GM23338 (cell line): ENCODE measurements at regions not wholly inside any gene's neighbourhood (a gene's known extent, or its start where the extent isn't known, plus 50 kb on each side); places are given as distances from the start of the nearest gene placed in this dataset.
A peak's percentile ranks its signal among the peaks of the same experiment; 100 is the strongest.

Experiments used
- ATAC-seq: fragments of 200-7000 bp; cut with Tn5 transposase; 3 replicates; pipeline ENCODE4 v1.9.1; 2020
- DNase-seq: peaks from one replicate; pipeline ENCODE4 v3.0.0-alpha.2; 2015; ENCODE audit warnings: low spot score
- H2AFZ ChIP-seq: fragments of 200-600 bp; sonication (generic); 2 replicates; pipeline ENCODE4 v1.8.0; 2016; ENCODE audit warnings: antibody characterized with exemption, mild to moderate bottlenecking, moderate library complexity
- H3F3A ChIP-seq: fragments of 200-600 bp; sonication (generic); replicated peaks from 2 replicates; pipeline ENCODE4 v1.8.0; 2017; ENCODE audit warnings: antibody characterized with exemption, mixed run types, low read depth
- H3K27ac ChIP-seq: fragments of 200-600 bp; sonication (generic); 2 replicates; pipeline ENCODE4 v1.6.1; 2016; ENCODE audit warnings: low read depth
- H3K27me3 ChIP-seq: fragments of 200-600 bp; sonication (generic); 2 replicates; pipeline ENCODE4 v1.8.0; 2016; ENCODE audit warnings: mild to moderate bottlenecking, mixed run types, moderate library complexity; ENCODE audit not compliant: insufficient read depth
- H3K36me3 ChIP-seq: fragments of 200-600 bp; sonication (generic); 2 replicates; pipeline ENCODE4 v1.8.0; 2016; ENCODE audit warnings: mild to moderate bottlenecking; ENCODE audit not compliant: insufficient read depth
- H3K4me1 ChIP-seq: fragments of 200-600 bp; sonication (generic); 2 replicates; pipeline ENCODE4 v1.8.0; 2016; ENCODE audit warnings: mild to moderate bottlenecking, moderate library complexity; ENCODE audit not compliant: insufficient read depth
- H3K4me2 ChIP-seq: fragments of 200-600 bp; sonication (generic); 2 replicates; pipeline ENCODE4 v1.7.1; 2017; ENCODE audit warnings: mixed run types
- H3K4me3 ChIP-seq: fragments of 200-600 bp; sonication (generic); 2 replicates; pipeline ENCODE4 v1.6.1; 2016; ENCODE audit warnings: mixed run types
- H3K79me2 ChIP-seq: fragments of 200-600 bp; sonication (generic); replicated peaks from 2 replicates; pipeline ENCODE4 v1.8.0; 2017; ENCODE audit warnings: mild to moderate bottlenecking; ENCODE audit not compliant: insufficient read depth
- H3K9me2 ChIP-seq: fragments of 200-600 bp; sonication (generic); 2 replicates; pipeline ENCODE4 v1.8.0; 2017; ENCODE audit not compliant: insufficient read depth
- H4K20me1 ChIP-seq: fragments of 200-600 bp; sonication (generic); replicated peaks from 2 replicates; pipeline ENCODE4 v1.8.0; 2017; ENCODE audit warnings: mild to moderate bottlenecking; ENCODE audit not compliant: insufficient read depth
- H3K27ac Mint-ChIP-seq: 2 replicates; pipeline ENCODE4 v1.8.0; 2020; ENCODE audit warnings: inconsistent platforms, mild to moderate bottlenecking, moderate library complexity, mixed read lengths
- H3K27me3 Mint-ChIP-seq: 3 replicates; pipeline ENCODE4 v1.8.0; 2022; ENCODE audit warnings: low read depth, mild to moderate bottlenecking, moderate library complexity, mixed read lengths, inconsistent platforms; ENCODE audit not compliant: insufficient read depth, poor library complexity
- H3K36me3 Mint-ChIP-seq: 3 replicates; pipeline ENCODE4 v1.8.0; 2021; ENCODE audit warnings: low read depth, mild to moderate bottlenecking, inconsistent platforms, moderate library complexity, mixed read lengths
- H3K4me1 Mint-ChIP-seq: 3 replicates; pipeline ENCODE4 v1.8.0; 2020; ENCODE audit warnings: mild to moderate bottlenecking, inconsistent platforms, mixed read lengths
- H3K4me3 Mint-ChIP-seq: 3 replicates; pipeline ENCODE4 v1.8.0; 2021; ENCODE audit warnings: moderate library complexity, mild to moderate bottlenecking, inconsistent platforms, mixed read lengths
- H3K9me3 Mint-ChIP-seq: 3 replicates; pipeline ENCODE4 v1.8.0; 2020; ENCODE audit warnings: moderate library complexity, mild to moderate bottlenecking, inconsistent platforms, mixed read lengths
- CTCF ChIP-seq, 2 experiments: fragments of 200-600 bp in 1 of 2; sonication (generic) in 1 of 2; conservative IDR thresholded peaks; 2 replicates each; pipeline versions ENCODE4 v1.5.1 to v1.6.1; 2016 to 2017; ENCODE audit warnings: antibody characterized with exemption in 2 of 2, low read depth in 2 of 2, mild to moderate bottlenecking in 2 of 2, moderate library complexity in 1 of 2
- EZH2 ChIP-seq: fragments of 200-600 bp; sonication (generic); IDR thresholded peaks from one replicate; pipeline ENCODE4 v1.8.0; 2017; ENCODE audit warnings: antibody characterized with exemption, mild to moderate bottlenecking, low read depth; ENCODE audit not compliant: unreplicated experiment
- EZH2phosphoT487 ChIP-seq: fragments of 200-600 bp; sonication (generic); IDR thresholded peaks from one replicate; pipeline ENCODE4 v1.8.1; 2018; ENCODE audit warnings: antibody characterized with exemption; ENCODE audit not compliant: unreplicated experiment
- JUNB ChIP-seq: IDR thresholded peaks from one replicate; pipeline ENCODE4 v1.6.1; 2016; ENCODE audit warnings: antibody characterized with exemption; ENCODE audit not compliant: unreplicated experiment
- NANOG ChIP-seq: IDR thresholded peaks from 2 replicates; pipeline ENCODE4 v1.6.1; 2016; ENCODE audit warnings: antibody characterized with exemption, borderline replicate concordance
- POLR2AphosphoS5 ChIP-seq: IDR thresholded peaks from 2 replicates; pipeline ENCODE4 v1.6.1; 2016; ENCODE audit warnings: antibody characterized with exemption, low read depth
- STAT1 ChIP-seq: IDR thresholded peaks from one replicate; pipeline ENCODE4 v1.6.1; 2016; ENCODE audit warnings: antibody characterized with exemption; ENCODE audit not compliant: unreplicated experiment
- ZNF114 ChIP-seq: fragments of 250-450 bp; sonication (Bioruptor Pico); IDR thresholded peaks from 2 replicates; pipeline ENCODE4 v1.5.0; 2020; ENCODE audit warnings: mild to moderate bottlenecking, moderate library complexity
- ZNF331 ChIP-seq: fragments of 250-450 bp; sonication (Bioruptor Pico); IDR thresholded peaks from 2 replicates; pipeline ENCODE4 v1.5.0; 2020; ENCODE audit warnings: low read depth, mild to moderate bottlenecking, moderate library complexity
- TF ChIP-seq, protein P1 (sequence below): IDR thresholded peaks from one replicate; pipeline ENCODE4 v1.6.1; 2018; ENCODE audit warnings: antibody characterized with exemption; ENCODE audit not compliant: unreplicated experiment
- TF ChIP-seq, protein P2 (sequence below): fragments of 250-450 bp; sonication (Bioruptor Pico); IDR thresholded peaks from 2 replicates; pipeline ENCODE4 v1.5.0; 2020; ENCODE audit warnings: mild to moderate bottlenecking, moderate library complexity

GRCh38 chr17:77537566-77537965, 396.8 kb downstream of the SEC14L1 start:
- H3K27ac Mint-ChIP-seq = no peak overlapping the region
- Histone ChIP-seq H3K27me3 (no peaks in the 10 kb centered on the region), H3K9me2 (no peaks in the 10 kb centered on the region), H3K4me2 (no peak overlapping the region), H3K27ac (no peak overlapping the region), H3K36me3 (no peaks in the 10 kb centered on the region), H3K79me2 (no peaks in the 10 kb centered on the region), H3F3A (no peaks in the 10 kb centered on the region), H3K4me3 (no peak overlapping the region), H3K4me1 (peaks cover 19% of the 10 kb centered on the region), H4K20me1 (no peaks in the 10 kb centered on the region), H2AFZ (no peak overlapping the region)
- ATAC-seq (no peak), DNase-seq (no peak)
- peaks cover 21% of the 10 kb centered on the region for H3K4me1 Mint-ChIP-seq
- peaks cover 16% of the 10 kb centered on the region for H3K9me3 Mint-ChIP-seq
- peaks cover 8% of the 10 kb centered on the region for H3K36me3 Mint-ChIP-seq
- no peak for TF ChIP-seq ZNF331 (CRISPR knock-in tag)
- H3K27me3 Mint-ChIP-seq = peaks cover 16% of the 10 kb centered on the region
- no peak overlapping the region for H3K4me3 Mint-ChIP-seq

- DNase-seq (no peak), ATAC-seq (no peak)
- peaks cover 14% of the 10 kb centered on the region for H3K27me3 Mint-ChIP-seq
- Histone ChIP-seq H3K27ac (no peak overlapping the region), H3K9me2 (no peaks in the 10 kb centered on the region), H3K79me2 (no peaks in the 10 kb centered on the region), H2AFZ (peak overlapping the region; percentile 54), H3K27me3 (no peaks in the 10 kb centered on the region), H3K4me3 (peak overlapping the region; percentile 3; the same call in 1 of the 2 replicates), H3K4me2 (peak overlapping the region; percentile 70; the same call in 1 of the 2 replicates), H3F3A (no peaks in the 10 kb centered on the region), H4K20me1 (no peaks in the 10 kb centered on the region), H3K4me1 (peaks cover 19% of the 10 kb centered on the region), H3K36me3 (no peaks in the 10 kb centered on the region)
- H3K27ac Mint-ChIP-seq = no peak overlapping the region
- no peaks in the 10 kb centered on the region; the same call in 2 of the 3 replicates for H3K36me3 Mint-ChIP-seq
- peaks cover 4% of the 10 kb centered on the region; the same call in 1 of the 3 replicates for H3K9me3 Mint-ChIP-seq
- H3K4me3 Mint-ChIP-seq = no peak overlapping the region
- H3K4me1 Mint-ChIP-seq = peaks cover 33% of the 10 kb centered on the region
- no peak for TF ChIP-seq ZNF331 (CRISPR knock-in tag)
- no peak for TF ChIP-seq CTCF (conservative IDR thresholded peaks at IDR 0.05; ENCODE audit: low read depth in 2 of 2)
- TF ChIP-seq EZH2 = no peak
- TF ChIP-seq EZH2phosphoT487 = no peak
- TF ChIP-seq, protein P1, sequence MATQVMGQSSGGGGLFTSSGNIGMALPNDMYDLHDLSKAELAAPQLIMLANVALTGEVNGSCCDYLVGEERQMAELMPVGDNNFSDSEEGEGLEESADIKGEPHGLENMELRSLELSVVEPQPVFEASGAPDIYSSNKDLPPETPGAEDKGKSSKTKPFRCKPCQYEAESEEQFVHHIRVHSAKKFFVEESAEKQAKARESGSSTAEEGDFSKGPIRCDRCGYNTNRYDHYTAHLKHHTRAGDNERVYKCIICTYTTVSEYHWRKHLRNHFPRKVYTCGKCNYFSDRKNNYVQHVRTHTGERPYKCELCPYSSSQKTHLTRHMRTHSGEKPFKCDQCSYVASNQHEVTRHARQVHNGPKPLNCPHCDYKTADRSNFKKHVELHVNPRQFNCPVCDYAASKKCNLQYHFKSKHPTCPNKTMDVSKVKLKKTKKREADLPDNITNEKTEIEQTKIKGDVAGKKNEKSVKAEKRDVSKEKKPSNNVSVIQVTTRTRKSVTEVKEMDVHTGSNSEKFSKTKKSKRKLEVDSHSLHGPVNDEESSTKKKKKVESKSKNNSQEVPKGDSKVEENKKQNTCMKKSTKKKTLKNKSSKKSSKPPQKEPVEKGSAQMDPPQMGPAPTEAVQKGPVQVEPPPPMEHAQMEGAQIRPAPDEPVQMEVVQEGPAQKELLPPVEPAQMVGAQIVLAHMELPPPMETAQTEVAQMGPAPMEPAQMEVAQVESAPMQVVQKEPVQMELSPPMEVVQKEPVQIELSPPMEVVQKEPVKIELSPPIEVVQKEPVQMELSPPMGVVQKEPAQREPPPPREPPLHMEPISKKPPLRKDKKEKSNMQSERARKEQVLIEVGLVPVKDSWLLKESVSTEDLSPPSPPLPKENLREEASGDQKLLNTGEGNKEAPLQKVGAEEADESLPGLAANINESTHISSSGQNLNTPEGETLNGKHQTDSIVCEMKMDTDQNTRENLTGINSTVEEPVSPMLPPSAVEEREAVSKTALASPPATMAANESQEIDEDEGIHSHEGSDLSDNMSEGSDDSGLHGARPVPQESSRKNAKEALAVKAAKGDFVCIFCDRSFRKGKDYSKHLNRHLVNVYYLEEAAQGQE = no peak
- no peak for TF ChIP-seq ZNF114 (CRISPR knock-in tag)
- TF ChIP-seq POLR2AphosphoS5 = no peak
- TF ChIP-seq, protein P2, sequence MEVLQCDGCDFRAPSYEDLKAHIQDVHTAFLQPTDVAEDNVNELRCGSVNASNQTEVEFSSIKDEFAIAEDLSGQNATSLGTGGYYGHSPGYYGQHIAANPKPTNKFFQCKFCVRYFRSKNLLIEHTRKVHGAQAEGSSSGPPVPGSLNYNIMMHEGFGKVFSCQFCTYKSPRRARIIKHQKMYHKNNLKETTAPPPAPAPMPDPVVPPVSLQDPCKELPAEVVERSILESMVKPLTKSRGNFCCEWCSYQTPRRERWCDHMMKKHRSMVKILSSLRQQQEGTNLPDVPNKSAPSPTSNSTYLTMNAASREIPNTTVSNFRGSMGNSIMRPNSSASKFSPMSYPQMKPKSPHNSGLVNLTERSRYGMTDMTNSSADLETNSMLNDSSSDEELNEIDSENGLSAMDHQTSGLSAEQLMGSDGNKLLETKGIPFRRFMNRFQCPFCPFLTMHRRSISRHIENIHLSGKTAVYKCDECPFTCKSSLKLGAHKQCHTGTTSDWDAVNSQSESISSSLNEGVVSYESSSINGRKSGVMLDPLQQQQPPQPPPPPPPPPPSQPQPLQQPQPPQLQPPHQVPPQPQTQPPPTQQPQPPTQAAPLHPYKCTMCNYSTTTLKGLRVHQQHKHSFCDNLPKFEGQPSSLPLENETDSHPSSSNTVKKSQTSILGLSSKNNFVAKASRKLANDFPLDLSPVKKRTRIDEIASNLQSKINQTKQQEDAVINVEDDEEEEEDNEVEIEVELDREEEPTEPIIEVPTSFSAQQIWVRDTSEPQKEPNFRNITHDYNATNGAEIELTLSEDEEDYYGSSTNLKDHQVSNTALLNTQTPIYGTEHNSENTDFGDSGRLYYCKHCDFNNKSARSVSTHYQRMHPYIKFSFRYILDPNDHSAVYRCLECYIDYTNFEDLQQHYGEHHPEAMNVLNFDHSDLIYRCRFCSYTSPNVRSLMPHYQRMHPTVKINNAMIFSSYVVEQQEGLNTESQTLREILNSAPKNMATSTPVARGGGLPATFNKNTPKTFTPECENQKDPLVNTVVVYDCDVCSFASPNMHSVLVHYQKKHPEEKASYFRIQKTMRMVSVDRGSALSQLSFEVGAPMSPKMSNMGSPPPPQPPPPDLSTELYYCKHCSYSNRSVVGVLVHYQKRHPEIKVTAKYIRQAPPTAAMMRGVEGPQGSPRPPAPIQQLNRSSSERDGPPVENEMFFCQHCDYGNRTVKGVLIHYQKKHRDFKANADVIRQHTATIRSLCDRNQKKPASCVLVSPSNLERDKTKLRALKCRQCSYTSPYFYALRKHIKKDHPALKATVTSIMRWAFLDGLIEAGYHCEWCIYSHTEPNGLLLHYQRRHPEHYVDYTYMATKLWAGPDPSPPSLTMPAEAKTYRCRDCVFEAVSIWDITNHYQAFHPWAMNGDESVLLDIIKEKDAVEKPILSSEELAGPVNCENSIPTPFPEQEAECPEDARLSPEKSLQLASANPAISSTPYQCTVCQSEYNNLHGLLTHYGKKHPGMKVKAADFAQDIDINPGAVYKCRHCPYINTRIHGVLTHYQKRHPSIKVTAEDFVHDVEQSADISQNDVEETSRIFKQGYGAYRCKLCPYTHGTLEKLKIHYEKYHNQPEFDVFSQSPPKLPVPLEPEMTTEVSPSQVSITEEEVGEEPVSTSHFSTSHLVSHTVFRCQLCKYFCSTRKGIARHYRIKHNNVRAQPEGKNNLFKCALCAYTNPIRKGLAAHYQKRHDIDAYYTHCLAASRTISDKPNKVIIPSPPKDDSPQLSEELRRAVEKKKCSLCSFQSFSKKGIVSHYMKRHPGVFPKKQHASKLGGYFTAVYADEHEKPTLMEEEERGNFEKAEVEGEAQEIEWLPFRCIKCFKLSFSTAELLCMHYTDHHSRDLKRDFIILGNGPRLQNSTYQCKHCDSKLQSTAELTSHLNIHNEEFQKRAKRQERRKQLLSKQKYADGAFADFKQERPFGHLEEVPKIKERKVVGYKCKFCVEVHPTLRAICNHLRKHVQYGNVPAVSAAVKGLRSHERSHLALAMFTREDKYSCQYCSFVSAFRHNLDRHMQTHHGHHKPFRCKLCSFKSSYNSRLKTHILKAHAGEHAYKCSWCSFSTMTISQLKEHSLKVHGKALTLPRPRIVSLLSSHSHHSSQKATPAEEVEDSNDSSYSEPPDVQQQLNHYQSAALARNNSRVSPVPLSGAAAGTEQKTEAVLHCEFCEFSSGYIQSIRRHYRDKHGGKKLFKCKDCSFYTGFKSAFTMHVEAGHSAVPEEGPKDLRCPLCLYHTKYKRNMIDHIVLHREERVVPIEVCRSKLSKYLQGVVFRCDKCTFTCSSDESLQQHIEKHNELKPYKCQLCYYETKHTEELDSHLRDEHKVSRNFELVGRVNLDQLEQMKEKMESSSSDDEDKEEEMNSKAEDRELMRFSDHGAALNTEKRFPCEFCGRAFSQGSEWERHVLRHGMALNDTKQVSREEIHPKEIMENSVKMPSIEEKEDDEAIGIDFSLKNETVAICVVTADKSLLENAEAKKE (CRISPR knock-in tag) = no peak
- no peak for TF ChIP-seq JUNB
- TF ChIP-seq NANOG = no peak
- TF ChIP-seq STAT1 = no peak
Measured at GRCh38 chr17:77540531-77540930, 399.8 kb downstream of the SEC14L1 start.
